ENCODE measurements at regions not wholly inside any gene's neighbourhood (a gene's known extent, or its start where the extent isn't known, plus 50 kb on each side); places are given as distances from the start of the nearest gene placed in this dataset.
"Not testable (repeated sequence)": the region's sequence is repeated elsewhere in the genome, so short reads cannot be mapped to it uniquely, and the experiment has no call there.

- ATAC-seq = no peak
- DNase-seq (ENCODE audit: low spot score) = no peak
These were observed 363.8 kb upstream of the SULF2 start for GRCh38 chr20:48148916-48149672.

GRCh38 chr20:48148020-48148419 is 362.7 kb upstream of the SULF2 start:
- no peak for DNase-seq (ENCODE audit: low spot score)
- no peak for ATAC-seq

- DNase-seq (ENCODE audit: low spot score) (no peak), ATAC-seq (no peak)
These were observed 362.0 kb upstream of the SULF2 start for GRCh38 chr20:48147311-48147710.

GRCh38 chr20:48146877-48147276 is 361.6 kb upstream of the SULF2 start:
- DNase-seq (ENCODE audit: low spot score) = no peak
- no peak for ATAC-seq

GRCh38 chr20:48146308-48146707 is 361.0 kb upstream of the SULF2 start:
- DNase-seq (ENCODE audit: low spot score) = no peak
- ATAC-seq = no peak

- ATAC-seq (no peak), DNase-seq (ENCODE audit: low spot score) (no peak)
These were observed 358.3 kb upstream of the SULF2 start for GRCh38 chr20:48143435-48144081.

GRCh38 chr20:48142516-48142773 is 357.2 kb upstream of the SULF2 start:
- ATAC-seq (no peak), DNase-seq (ENCODE audit: low spot score) (no peak)

- no peak for DNase-seq (ENCODE audit: low spot score)
- ATAC-seq = no peak
These were observed 356.6 kb upstream of the SULF2 start for GRCh38 chr20:48141660-48142515.

GRCh38 chr20:48139262-48140041 is 354.2 kb upstream of the SULF2 start:
- ATAC-seq (no peak), DNase-seq (ENCODE audit: low spot score) (no peak)

GRCh38 chr20:48132834-48133233 is 347.6 kb upstream of the SULF2 start:
- DNase-seq (ENCODE audit: low spot score) = no peak

GRCh38 chr20:48131581-48131980 is 346.3 kb upstream of the SULF2 start:
- ATAC-seq = no peak
- no peak for DNase-seq (ENCODE audit: low spot score)

More at GRCh38 chr20:48132834-48133233, 347.6 kb upstream of the SULF2 start:
- ATAC-seq = no peak

GRCh38 chr20:48129345-48129942 is 344.2 kb upstream of the SULF2 start:
- ATAC-seq = peak; percentile 33
- no peak for DNase-seq (ENCODE audit: low spot score)

- ATAC-seq = no peak
- DNase-seq (ENCODE audit: low spot score) = no peak
These were observed 343.2 kb upstream of the SULF2 start for GRCh38 chr20:48128436-48128835.

- ATAC-seq = peak; percentile 25
These were observed 342.7 kb upstream of the SULF2 start for GRCh38 chr20:48127964-48128363.

GRCh38 chr20:48127133-48127532 is 341.9 kb upstream of the SULF2 start:
- not testable (repeated sequence) for DNase-seq (ENCODE audit: low spot score); ATAC-seq

More at GRCh38 chr20:48127964-48128363, 342.7 kb upstream of the SULF2 start:
- peak; percentile 53 for DNase-seq (ENCODE audit: low spot score)

- ATAC-seq (no peak), DNase-seq (ENCODE audit: low spot score) (no peak)
These were observed 341.0 kb upstream of the SULF2 start for GRCh38 chr20:48126227-48126740.

- ATAC-seq = no peak
These were observed 339.7 kb upstream of the SULF2 start for GRCh38 chr20:48124960-48125359.

GRCh38 chr20:48124181-48124782 is 339.0 kb upstream of the SULF2 start:
- no peak for ATAC-seq

More at GRCh38 chr20:48124960-48125359, 339.7 kb upstream of the SULF2 start:
- DNase-seq (ENCODE audit: low spot score) = no peak

GRCh38 chr20:48120120-48120519 is 334.8 kb upstream of the SULF2 start:
- DNase-seq (ENCODE audit: low spot score) = no peak
- ATAC-seq = no peak

More at GRCh38 chr20:48124181-48124782, 339.0 kb upstream of the SULF2 start:
- DNase-seq (ENCODE audit: low spot score) = no peak

- ATAC-seq = not testable (repeated sequence)
These were observed 334.1 kb upstream of the SULF2 start for GRCh38 chr20:48119389-48119788.

More at GRCh38 chr20:48119389-48119788, 334.1 kb upstream of the SULF2 start:
- DNase-seq (ENCODE audit: low spot score) = not testable (repeated sequence)

All from left lobe of liver (tissue), 2 donors.